Gastroesophageal sphincter (tissue), 4 donors: ENCODE measurements at regions not wholly inside any gene's neighbourhood (a gene's known extent, or its start where the extent isn't known, plus 50 kb on each side); places are given as distances from the start of the nearest gene placed in this dataset.
"Not testable (repeated sequence)": the region's sequence is repeated elsewhere in the genome, so short reads cannot be mapped to it uniquely, and the experiment has no call there.

ENCODE experiments used
- ATAC-seq: fragments of 150-250 bp; one replicate; pipeline ENCODE4 v1.9.1; 2016; ENCODE audit warnings: mild to moderate bottlenecking, moderate library complexity
- H3K27ac ChIP-seq, 4 donors: fragments of 200-600 bp; sonication (generic) in 3 of 4; 1 replicate in 3 of 4; 2 replicates in 1 of 4; pipeline ENCODE4 v1.5.1; 2016 to 2019
- H3K27me3 ChIP-seq: fragments of 200-600 bp; sonication (generic); one replicate; pipeline ENCODE4 v1.5.1; 2019
- H3K36me3 ChIP-seq, 2 donors: fragments of 200-600 bp; sonication (generic); one replicate each; pipeline ENCODE4 v1.5.1; 2019; ENCODE audit warnings: control low read depth in 1 of 2
- H3K4me1 ChIP-seq, 3 donors: fragments of 200-600 bp; sonication (generic); 1 replicate in 2 of 3; 2 replicates in 1 of 3; pipeline ENCODE4 v1.5.1; 2016 to 2019; ENCODE audit warnings: control low read depth in 2 of 3
- H3K4me3 ChIP-seq, 2 donors: fragments of 200-600 bp; sonication (generic); one replicate each; pipeline ENCODE4 v1.5.1; 2019; ENCODE audit warnings: mild to moderate bottlenecking in 1 of 2, moderate library complexity in 1 of 2
- H3K9me3 ChIP-seq, 3 donors: fragments of 200-600 bp; sonication (generic); one replicate each; pipeline ENCODE4 v1.5.1; 2017 to 2019; ENCODE audit warnings: control low read depth in 2 of 3
- EP300 ChIP-seq: sonication (generic); formaldehyde crosslinking; IDR thresholded peaks from one replicate; pipeline ENCODE4 v1.6.1; 2017; ENCODE audit warnings: antibody characterized with exemption, mild to moderate bottlenecking
- POLR2A ChIP-seq, 2 donors: fragments of 450-650 bp; IDR thresholded peaks; one replicate each; pipeline ENCODE4 v1.6.1; 2017; ENCODE audit warnings: antibody characterized with exemption in 2 of 2, mild to moderate bottlenecking in 2 of 2, moderate library complexity in 1 of 2
- POLR2AphosphoS5 ChIP-seq: sonication (generic); formaldehyde crosslinking; IDR thresholded peaks from one replicate; pipeline ENCODE4 v1.6.1; 2017; ENCODE audit warnings: antibody characterized with exemption
- WGBS, 2 donors: methylation state at CpG; one replicate each; pipeline ENCODE4 v1.1.5; 2018; ENCODE audit warnings: low coverage in 1 of 2; 5-methylcytosine and 5-hydroxymethylcytosine counted together
- TF ChIP-seq, protein P1 (sequence below), 4 experiments: fragments of 200-600 bp in 2 of 4; fragments of 450-650 bp in 2 of 4; sonication (generic) in 1 of 4; IDR thresholded peaks; one replicate each; pipeline ENCODE4 v1.5.1; 2017 to 2019; ENCODE audit warnings: antibody characterized with exemption in 4 of 4, mild to moderate bottlenecking in 2 of 4, moderate library complexity in 2 of 4

DNA sequence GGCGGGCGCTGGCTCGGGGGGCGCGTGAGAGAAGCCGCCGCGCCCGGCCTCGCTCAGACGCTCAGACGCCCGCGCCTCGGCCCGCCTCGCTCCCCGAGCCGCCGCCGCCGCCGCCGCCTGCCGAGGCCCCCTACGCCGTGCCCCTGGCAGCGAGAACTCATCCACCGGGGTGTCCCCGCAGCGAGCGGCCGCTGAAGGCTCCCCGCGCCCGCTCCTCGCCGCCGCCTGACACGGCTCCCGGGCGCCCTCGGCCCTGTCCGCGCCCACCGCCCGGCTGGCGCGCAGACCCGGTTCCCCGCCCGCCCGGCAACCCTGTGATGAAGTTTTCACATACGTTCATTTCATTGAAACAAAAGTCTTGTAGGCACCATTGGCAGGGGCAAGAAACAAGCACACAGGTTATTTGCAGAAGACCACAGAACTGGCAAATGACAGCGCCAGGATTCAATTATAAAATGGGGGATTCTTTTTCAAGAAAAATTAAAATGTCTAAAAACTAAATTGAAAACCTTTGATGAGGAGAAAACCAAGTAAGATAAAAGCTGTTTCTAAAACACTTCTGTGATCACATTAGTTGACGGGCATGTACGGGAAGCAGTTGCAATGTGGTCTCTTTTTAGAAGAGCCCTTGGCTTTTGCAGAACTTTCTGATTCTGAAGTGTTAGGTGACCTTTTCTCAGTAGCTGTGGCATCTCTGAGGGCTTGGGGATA lies 50.5 kb upstream of the TUBA3D start:
- H3K9me3 ChIP-seq, result no peaks in the 10 kb centered on the region
- WGBS, 2 donors, result 63 to 76% methylated on average over 2 to 3 of the region's 57 CpGs
- no peaks in the 10 kb centered on the region for H3K36me3 ChIP-seq
- peak overlapping the region in 1 of 2 donors; percentile 41 for H3K4me3 ChIP-seq
- peaks cover 67% of the 10 kb centered on the region for H3K27me3 ChIP-seq
- no peak overlapping the region for H3K27ac ChIP-seq
- peaks cover 0 to 5% (median 0%) of the 10 kb centered on the region in 3 donors for H3K4me1 ChIP-seq
- ATAC-seq, result no peak
- TF ChIP-seq, protein P1, sequence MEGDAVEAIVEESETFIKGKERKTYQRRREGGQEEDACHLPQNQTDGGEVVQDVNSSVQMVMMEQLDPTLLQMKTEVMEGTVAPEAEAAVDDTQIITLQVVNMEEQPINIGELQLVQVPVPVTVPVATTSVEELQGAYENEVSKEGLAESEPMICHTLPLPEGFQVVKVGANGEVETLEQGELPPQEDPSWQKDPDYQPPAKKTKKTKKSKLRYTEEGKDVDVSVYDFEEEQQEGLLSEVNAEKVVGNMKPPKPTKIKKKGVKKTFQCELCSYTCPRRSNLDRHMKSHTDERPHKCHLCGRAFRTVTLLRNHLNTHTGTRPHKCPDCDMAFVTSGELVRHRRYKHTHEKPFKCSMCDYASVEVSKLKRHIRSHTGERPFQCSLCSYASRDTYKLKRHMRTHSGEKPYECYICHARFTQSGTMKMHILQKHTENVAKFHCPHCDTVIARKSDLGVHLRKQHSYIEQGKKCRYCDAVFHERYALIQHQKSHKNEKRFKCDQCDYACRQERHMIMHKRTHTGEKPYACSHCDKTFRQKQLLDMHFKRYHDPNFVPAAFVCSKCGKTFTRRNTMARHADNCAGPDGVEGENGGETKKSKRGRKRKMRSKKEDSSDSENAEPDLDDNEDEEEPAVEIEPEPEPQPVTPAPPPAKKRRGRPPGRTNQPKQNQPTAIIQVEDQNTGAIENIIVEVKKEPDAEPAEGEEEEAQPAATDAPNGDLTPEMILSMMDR (IDR thresholded peaks at IDR 0.05), result no peak
- no peak for TF ChIP-seq EP300
- TF ChIP-seq POLR2AphosphoS5, result no peak
- no peak for TF ChIP-seq POLR2A (IDR thresholded peaks at IDR 0.05)

DNA sequence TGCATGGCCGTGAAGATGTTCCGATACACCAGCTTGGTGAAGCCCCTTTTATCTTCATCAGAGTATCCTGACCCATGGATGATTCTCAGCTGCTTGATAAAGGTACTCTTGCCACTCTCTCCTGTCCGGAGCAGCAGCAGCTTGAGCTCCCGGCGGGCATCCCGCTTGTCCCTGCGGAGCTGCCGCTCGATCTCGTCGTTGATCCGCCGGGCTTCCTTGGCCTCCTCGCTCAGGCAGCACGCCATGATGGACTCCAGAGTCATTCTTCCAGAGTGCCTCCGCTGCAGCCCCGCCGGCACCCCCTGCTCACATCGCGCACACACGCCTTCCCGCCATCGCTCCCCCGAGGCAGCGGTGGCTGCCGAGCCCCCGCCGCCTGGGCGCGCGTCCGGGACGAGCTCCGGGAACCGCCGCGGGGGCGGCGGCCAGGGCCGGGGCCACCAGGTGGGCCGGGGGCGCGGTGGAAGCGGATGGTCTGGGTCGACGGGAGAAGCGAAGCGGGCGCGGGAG lies 51.3 kb upstream of the TUBA3D start:
- not testable (repeated sequence) for H3K4me1 ChIP-seq, H3K9me3 ChIP-seq, H3K27ac ChIP-seq, ATAC-seq, H3K36me3 ChIP-seq
- peaks cover 60% of the 10 kb centered on the region for H3K27me3 ChIP-seq
- H3K4me3 ChIP-seq, result peak overlapping the region in 1 of 2 donors; percentile 41
- WGBS, 2 donors, result 61% methylated on average over 3 of the region's 50 CpGs; no CpG with 5 or more reads in 1 of the 2 donors

DNA sequence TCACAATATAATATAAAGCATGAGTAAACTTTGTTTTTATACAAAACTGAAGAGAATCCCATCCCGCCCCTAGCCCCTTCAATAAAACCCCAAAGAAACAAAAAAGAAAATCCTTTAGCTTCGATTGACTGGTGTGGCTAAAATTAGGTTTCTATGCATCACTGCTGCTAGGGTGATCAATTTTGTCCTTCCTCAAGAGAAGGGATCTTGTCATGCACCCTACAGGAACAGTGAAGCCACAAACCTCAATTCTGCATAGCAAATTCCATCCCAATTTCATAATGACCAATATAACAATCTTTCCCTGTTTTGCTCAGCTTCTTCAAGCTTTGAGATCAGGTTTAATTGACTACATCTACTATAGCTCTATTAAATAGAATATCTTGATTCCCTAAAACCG lies 55.2 kb upstream of the TUBA3D start:
- not testable (repeated sequence) for H3K4me1 ChIP-seq, H3K36me3 ChIP-seq, H3K27ac ChIP-seq

DNA sequence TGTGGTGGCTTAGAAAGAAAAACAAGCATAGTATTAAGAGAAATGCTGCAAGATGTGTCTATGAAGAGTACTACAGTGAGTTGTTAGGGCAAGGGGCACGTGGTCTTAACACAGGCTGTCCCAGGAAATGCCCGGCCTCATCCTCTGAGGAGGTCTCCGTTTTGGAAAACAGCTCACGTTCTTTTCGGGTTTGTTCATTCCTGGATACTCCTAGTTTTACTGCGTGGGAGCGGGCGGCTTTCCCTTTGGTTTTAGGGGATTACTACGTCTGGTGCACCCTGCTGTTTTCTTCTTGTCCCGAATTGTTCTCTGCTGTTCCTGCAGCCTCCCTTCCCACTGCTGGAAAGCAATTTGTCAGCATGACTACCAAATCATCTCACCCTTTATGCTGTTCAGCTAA lies 55.5 kb upstream of the RAB6D start:
- no peak for ATAC-seq
- TF ChIP-seq POLR2A (IDR thresholded peaks at IDR 0.05), result no peak
- TF ChIP-seq POLR2AphosphoS5, result no peak
- no peak for TF ChIP-seq EP300
- TF ChIP-seq, protein P1 (IDR thresholded peaks at IDR 0.05), result no peak
- H3K4me3 ChIP-seq, result no peak overlapping the region
- no peaks in the 10 kb centered on the region for H3K36me3 ChIP-seq
- H3K9me3 ChIP-seq, result no peaks in the 10 kb centered on the region
- no peaks in the 10 kb centered on the region for H3K4me1 ChIP-seq
- no peak overlapping the region for H3K27ac ChIP-seq
- 23 to 24% methylated on average over 10 of the region's 10 CpGs for WGBS, 2 donors
- peaks cover 34% of the 10 kb centered on the region for H3K27me3 ChIP-seq

More for the DNA sequence above, 55.2 kb upstream of the TUBA3D start:
- ATAC-seq, H3K9me3 ChIP-seq, H3K4me3 ChIP-seq: not testable (repeated sequence)
- 76 to 87% methylated on average over 2 of the region's 3 CpGs for WGBS, 2 donors
- peaks cover 35% of the 10 kb centered on the region for H3K27me3 ChIP-seq

DNA sequence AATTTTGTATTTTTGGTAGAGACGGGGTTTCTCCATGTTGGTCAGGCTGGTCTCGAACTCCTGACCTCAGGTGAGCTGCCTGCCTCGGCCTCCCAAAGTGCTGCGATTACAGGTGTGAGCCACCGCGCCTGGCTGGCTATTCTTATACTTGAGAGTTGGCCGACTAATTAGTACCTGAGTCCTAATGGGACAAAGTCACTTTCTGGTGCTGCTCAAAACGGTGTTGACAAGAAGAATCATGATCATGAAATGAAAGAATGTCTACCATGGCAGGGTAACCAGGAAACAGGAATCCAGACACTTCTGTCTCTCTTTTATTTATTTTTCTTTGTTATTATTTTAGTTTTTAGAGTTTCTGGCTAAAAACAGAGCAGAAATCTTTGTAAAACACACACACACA lies 54.7 kb upstream of the RAB6D start:
- peaks cover 26% of the 10 kb centered on the region for H3K27me3 ChIP-seq
- no peaks in the 10 kb centered on the region for H3K9me3 ChIP-seq
- TF ChIP-seq POLR2A (IDR thresholded peaks at IDR 0.05), result no peak
- TF ChIP-seq POLR2AphosphoS5, result no peak
- TF ChIP-seq, protein P1 (IDR thresholded peaks at IDR 0.05), result no peak
- no peak for TF ChIP-seq EP300
- no peaks in the 10 kb centered on the region for H3K36me3 ChIP-seq
- H3K4me3 ChIP-seq, result no peak overlapping the region
- no peak for ATAC-seq
- H3K27ac ChIP-seq, result no peak overlapping the region
- WGBS, 2 donors, result 22 to 74% methylated on average over 2 to 6 of the region's 8 CpGs
- no peaks in the 10 kb centered on the region for H3K4me1 ChIP-seq

DNA sequence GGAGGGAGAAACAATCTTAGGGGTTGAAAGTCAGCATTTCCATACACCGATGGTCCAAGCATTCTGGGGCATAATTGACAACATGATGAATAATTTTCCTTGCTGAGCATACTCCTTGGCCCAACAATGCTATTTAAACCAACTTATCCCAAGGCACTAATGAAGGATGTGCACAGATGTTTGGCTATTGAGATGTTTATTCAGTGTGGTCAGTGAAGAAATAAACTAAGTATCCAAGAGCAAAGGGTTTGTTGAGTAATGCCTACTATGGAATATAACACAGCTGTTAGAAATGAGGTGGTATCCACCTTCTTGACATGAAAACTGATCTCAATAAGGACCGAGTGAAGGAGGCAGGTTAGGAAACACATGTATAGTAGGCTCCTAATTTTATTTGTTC lies 53.9 kb upstream of the RAB6D start:
- WGBS, 2 donors, result 17 to 43% methylated on average over 2 of the region's 2 CpGs
- no peak overlapping the region for H3K27ac ChIP-seq
- H3K36me3 ChIP-seq, result no peaks in the 10 kb centered on the region
- H3K4me1 ChIP-seq, result no peaks in the 10 kb centered on the region
- TF ChIP-seq POLR2A (IDR thresholded peaks at IDR 0.05), result no peak
- no peak for TF ChIP-seq POLR2AphosphoS5
- TF ChIP-seq, protein P1 (IDR thresholded peaks at IDR 0.05), result no peak
- TF ChIP-seq EP300, result no peak
- H3K27me3 ChIP-seq, result peaks cover 24% of the 10 kb centered on the region
- no peak overlapping the region for H3K4me3 ChIP-seq
- no peak for ATAC-seq
- H3K9me3 ChIP-seq, result no peaks in the 10 kb centered on the region
